ENCODE measurements at regions not wholly inside any gene's neighbourhood (a gene's known extent, or its start where the extent isn't known, plus 50 kb on each side); places are given as distances from the start of the nearest gene placed in this dataset.
"Not testable (repeated sequence)": the region's sequence is repeated elsewhere in the genome, so short reads cannot be mapped to it uniquely, and the experiment has no call there.

- DNase-seq (ENCODE audit: low spot score): no peak
Measured at GRCh38 chr5:98368141-98368540, 405.3 kb upstream of the RGMB start.

- no peak for DNase-seq (ENCODE audit: low spot score)
Measured at GRCh38 chr5:98372351-98372750, 401.1 kb upstream of the RGMB start.

- no peak for DNase-seq (ENCODE audit: low spot score)
Measured at GRCh38 chr5:98391921-98392625, 381.4 kb upstream of the RGMB start.

- DNase-seq (ENCODE audit: low spot score): not testable (repeated sequence)
Measured at GRCh38 chr5:98393205-98393604, 380.3 kb upstream of the RGMB start.

GRCh38 chr5:98397081-98397480 lies 376.4 kb upstream of the RGMB start:
- no peak for DNase-seq (ENCODE audit: low spot score)

- DNase-seq (ENCODE audit: low spot score): no peak
Measured at GRCh38 chr5:98398465-98398864, 375.0 kb upstream of the RGMB start.

- DNase-seq (ENCODE audit: low spot score): no peak
Measured at GRCh38 chr5:98401656-98402055, 371.8 kb upstream of the RGMB start.

GRCh38 chr5:98402130-98402529 lies 371.3 kb upstream of the RGMB start:
- no peak for DNase-seq (ENCODE audit: low spot score)

GRCh38 chr5:98403131-98403530 lies 370.3 kb upstream of the RGMB start:
- DNase-seq (ENCODE audit: low spot score): no peak

GRCh38 chr5:98414938-98415337 lies 358.5 kb upstream of the RGMB start:
- peak; percentile 9 for DNase-seq (ENCODE audit: low spot score)

GRCh38 chr5:98415663-98416062 lies 357.8 kb upstream of the RGMB start:
- DNase-seq (ENCODE audit: low spot score): no peak

- DNase-seq (ENCODE audit: low spot score): no peak
Measured at GRCh38 chr5:98416541-98416940, 356.9 kb upstream of the RGMB start.

GRCh38 chr5:98419825-98420224 lies 353.6 kb upstream of the RGMB start:
- no peak for DNase-seq (ENCODE audit: low spot score)

GRCh38 chr5:98424681-98425450 lies 348.6 kb upstream of the RGMB start:
- no peak for DNase-seq (ENCODE audit: low spot score)

- no peak for DNase-seq (ENCODE audit: low spot score)
Measured at GRCh38 chr5:98425640-98426039, 347.8 kb upstream of the RGMB start.

GRCh38 chr5:98428806-98429205 lies 344.7 kb upstream of the RGMB start:
- DNase-seq (ENCODE audit: low spot score): no peak

GRCh38 chr5:98432378-98432777 lies 341.1 kb upstream of the RGMB start:
- DNase-seq (ENCODE audit: low spot score): no peak

- DNase-seq (ENCODE audit: low spot score): no peak
Measured at GRCh38 chr5:98433022-98433421, 340.4 kb upstream of the RGMB start.

- no peak for DNase-seq (ENCODE audit: low spot score)
Measured at GRCh38 chr5:98433673-98434072, 339.8 kb upstream of the RGMB start.

GRCh38 chr5:98436667-98437066 lies 336.8 kb upstream of the RGMB start:
- DNase-seq (ENCODE audit: low spot score): no peak

- DNase-seq (ENCODE audit: low spot score): no peak
Measured at GRCh38 chr5:98442448-98442847, 331.0 kb upstream of the RGMB start.

GRCh38 chr5:98443881-98444280 lies 329.6 kb upstream of the RGMB start:
- DNase-seq (ENCODE audit: low spot score): no peak

- no peak for DNase-seq (ENCODE audit: low spot score)
Measured at GRCh38 chr5:98453296-98453695, 320.2 kb upstream of the RGMB start.

- no peak for DNase-seq (ENCODE audit: low spot score)
Measured at GRCh38 chr5:98454407-98454806, 319.1 kb upstream of the RGMB start.
